ENCODE measurements at regions not wholly inside any gene's neighbourhood (a gene's known extent, or its start where the extent isn't known, plus 50 kb on each side); places are given as distances from the start of the nearest gene placed in this dataset.

GRCh38 chr12:46888568-46888967 is 62.8 kb upstream of the SLC38A4 start:
- ATAC-seq (no peak), FAIRE-seq (no peak), DNase-seq (ENCODE audit: low read depth in 1 of 2, low spot score in 1 of 2) (no peak)
- ChIA-PET CTCF (interaction anchor here (0.6 kb wide), 1 partner anchor 1800 kb away, joined by 4 read pairs; no protein-coding TSS in a partner anchor), POLR2A (no interaction called here)
- no peaks in the 10 kb centered on the region for H3K4me1 ChIP-seq
- no peak overlapping the region for H3K4me2 ChIP-seq
- WGBS (ENCODE audit: missing lambda C conversion rate), result 46% methylated on average over 3 of the region's 3 CpGs
- no peak overlapping the region for H3K4me3 ChIP-seq
- H3K9me3 ChIP-seq, result peaks cover 3% of the 10 kb centered on the region; the same call in 1 of the 3 replicates
- TF ChIP-seq ZNF302 (CRISPR knock-in tag; IDR thresholded peaks at IDR 0.05) (no peak), KDM5A (IDR thresholded peaks at IDR 0.05) (no peak), ESRRA (IDR thresholded peaks at IDR 0.05; ENCODE audit: borderline replicate concordance, low read length) (no peak), HOXA7 (CRISPR knock-in tag; IDR thresholded peaks at IDR 0.05) (no peak), BHLHE40 (IDR thresholded peaks at IDR 0.05; ENCODE audit: low read depth, low read length) (no peak), PBX3 (IDR thresholded peaks at IDR 0.05) (no peak), HEYL (CRISPR knock-in tag; IDR thresholded peaks at IDR 0.05) (no peak), FOSB (CRISPR knock-in tag; IDR thresholded peaks at IDR 0.05) (no peak), MAZ (IDR thresholded peaks at IDR 0.05; ENCODE audit: borderline replicate concordance, low read depth, low read length) (no peak)
- TF ChIP-seq, protein P1, sequence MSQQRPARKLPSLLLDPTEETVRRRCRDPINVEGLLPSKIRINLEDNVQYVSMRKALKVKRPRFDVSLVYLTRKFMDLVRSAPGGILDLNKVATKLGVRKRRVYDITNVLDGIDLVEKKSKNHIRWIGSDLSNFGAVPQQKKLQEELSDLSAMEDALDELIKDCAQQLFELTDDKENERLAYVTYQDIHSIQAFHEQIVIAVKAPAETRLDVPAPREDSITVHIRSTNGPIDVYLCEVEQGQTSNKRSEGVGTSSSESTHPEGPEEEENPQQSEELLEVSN (IDR thresholded peaks at IDR 0.05; ENCODE audit: borderline replicate concordance, low read depth), result no peak
- TF ChIP-seq, protein P2, sequence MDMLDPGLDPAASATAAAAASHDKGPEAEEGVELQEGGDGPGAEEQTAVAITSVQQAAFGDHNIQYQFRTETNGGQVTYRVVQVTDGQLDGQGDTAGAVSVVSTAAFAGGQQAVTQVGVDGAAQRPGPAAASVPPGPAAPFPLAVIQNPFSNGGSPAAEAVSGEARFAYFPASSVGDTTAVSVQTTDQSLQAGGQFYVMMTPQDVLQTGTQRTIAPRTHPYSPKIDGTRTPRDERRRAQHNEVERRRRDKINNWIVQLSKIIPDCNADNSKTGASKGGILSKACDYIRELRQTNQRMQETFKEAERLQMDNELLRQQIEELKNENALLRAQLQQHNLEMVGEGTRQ (IDR thresholded peaks at IDR 0.05), result no peak
- no peak overlapping the region for H3K27ac ChIP-seq

DNA sequence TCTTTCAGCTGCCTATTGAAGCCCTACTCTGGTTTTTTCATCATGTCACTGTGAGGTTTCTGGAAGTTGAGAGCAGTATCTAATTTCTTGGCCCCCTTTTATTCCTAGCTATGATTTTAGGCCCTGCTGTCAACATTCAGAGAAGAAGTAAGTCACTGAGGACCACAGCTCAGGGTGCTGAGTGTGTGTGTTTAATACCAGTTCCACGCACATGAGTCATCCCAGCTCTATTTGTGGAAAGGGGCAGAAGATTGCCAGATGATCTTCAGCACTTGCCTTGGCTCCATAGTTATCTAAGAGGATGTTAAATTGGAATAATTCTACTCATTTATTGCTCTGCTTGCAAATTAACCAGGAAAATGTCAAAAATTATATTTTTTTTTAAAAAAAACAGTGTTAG is 65.5 kb upstream of the SLC38A4 start:
- POLR2A ChIA-PET, result no interaction called here
- WGBS (ENCODE audit: missing lambda C conversion rate), result 53% methylated on average over 1 of the region's 1 CpG
- CTCF ChIA-PET, result no interaction called here
- no peak for FAIRE-seq
- Histone ChIP-seq H3K9me3 (peaks cover 3% of the 10 kb centered on the region; the same call in 1 of the 3 replicates), H3K4me3 (no peak overlapping the region), H3K4me1 (no peaks in the 10 kb centered on the region), H3K4me2 (no peak overlapping the region), H3K27ac (no peak overlapping the region)
- TF ChIP-seq POLR2AphosphoS2 (conservative IDR thresholded peaks at IDR 0.05; ENCODE audit: low read length) (no peak), CEBPB (IDR thresholded peaks at IDR 0.05) (no peak), SMC3 (IDR thresholded peaks at IDR 0.05) (no peak), JUN (IDR thresholded peaks at IDR 0.05) (no peak), ESRRA (IDR thresholded peaks at IDR 0.05; ENCODE audit: borderline replicate concordance, low read length) (no peak), MYC (IDR thresholded peaks at IDR 0.05; ENCODE audit: borderline replicate concordance, low read length) (no peak), EP300 (IDR thresholded peaks at IDR 0.05) (no peak), MAZ (IDR thresholded peaks at IDR 0.05; ENCODE audit: borderline replicate concordance, low read depth, low read length) (no peak)
- ATAC-seq, result no peak
- DNase-seq (ENCODE audit: low read depth in 1 of 2, low spot score in 1 of 2), result no peak

- ATAC-seq, result peak in 1 of 2 experiments; percentile 52; a peak in 3 of 6 replicates
- peaks cover 3% of the 10 kb centered on the region; the same call in 1 of the 3 replicates for H3K9me3 ChIP-seq
- POLR2A ChIA-PET, result no interaction called here
- H3K4me3 ChIP-seq, result no peak overlapping the region
- FAIRE-seq, result no peak
- DNase-seq (ENCODE audit: low read depth in 1 of 2, low spot score in 1 of 2), result no peak
- no peaks in the 10 kb centered on the region for H3K4me1 ChIP-seq
- 41% methylated on average over 11 of the region's 11 CpGs for WGBS (ENCODE audit: missing lambda C conversion rate)
- TF ChIP-seq PBX3 (IDR thresholded peaks at IDR 0.05) (no peak), EHMT2 (IDR thresholded peaks at IDR 0.05; ENCODE audit: low read depth) (no peak), MYC (IDR thresholded peaks at IDR 0.05; ENCODE audit: borderline replicate concordance, low read length) (no peak)
- H3K27ac ChIP-seq, result no peak overlapping the region
- no peak overlapping the region for H3K4me2 ChIP-seq
- CTCF ChIA-PET, result interaction anchor here (1.1 kb wide), 2 partner anchors 9 to 22 kb away, joined by 3 to 5 read pairs; no protein-coding TSS in a partner anchor
Measured at GRCh38 chr12:46892034-46892705, 66.4 kb upstream of the SLC38A4 start.
